ENCODE measurements at regions not wholly inside any gene's neighbourhood (a gene's known extent, or its start where the extent isn't known, plus 50 kb on each side); places are given as distances from the start of the nearest gene placed in this dataset.

GRCh38 chr4:58983887-58984286 lies 1873.7 kb upstream of the IGFBP7 start:
- Histone ChIP-seq H3K4me1 (no peaks in the 10 kb centered on the region), H3K4me3 (no peak overlapping the region), H3K27me3 (no peaks in the 10 kb centered on the region), H3K27ac (no peak overlapping the region), H3K36me3 (ENCODE audit: low read depth, missing control alignments) (no peaks in the 10 kb centered on the region), H3K9me3 (no peaks in the 10 kb centered on the region)
- DNase-seq = no peak
- 79 to 83% methylated on average over 3 of the region's 3 CpGs for WGBS, 2 donors
- TF ChIP-seq POLR2A (IDR thresholded peaks at IDR 0.05) (no peak), CTCF (IDR thresholded peaks at IDR 0.05) (no peak)
- intact Hi-C loops (cut with DNase I; ENCODE audit: low total_unique reads) = no loop called here

GRCh38 chr4:59002148-59002547 lies 1892.0 kb upstream of the IGFBP7 start:
- Histone ChIP-seq H3K36me3 (ENCODE audit: low read depth, missing control alignments) (no peaks in the 10 kb centered on the region), H3K27ac (no peak overlapping the region), H3K4me3 (no peak overlapping the region), H3K4me1 (no peaks in the 10 kb centered on the region), H3K9me3 (no peaks in the 10 kb centered on the region), H3K27me3 (no peaks in the 10 kb centered on the region)
- DNase-seq = no peak
- TF ChIP-seq POLR2A (IDR thresholded peaks at IDR 0.05) (no peak), CTCF (IDR thresholded peaks at IDR 0.05) (no peak)
- intact Hi-C loops (cut with DNase I; ENCODE audit: low total_unique reads) = no loop called here
- 21 to 46% methylated on average over 1 of the region's 1 CpG for WGBS, 2 donors

GRCh38 chr4:59024257-59024656 lies 1914.1 kb upstream of the IGFBP7 start:
- intact Hi-C loops (cut with DNase I; ENCODE audit: low total_unique reads) = no loop called here
- TF ChIP-seq POLR2A (IDR thresholded peaks at IDR 0.05) (no peak), CTCF (IDR thresholded peaks at IDR 0.05) (no peak)
- Histone ChIP-seq H3K36me3 (ENCODE audit: low read depth, missing control alignments) (no peaks in the 10 kb centered on the region), H3K4me1 (no peaks in the 10 kb centered on the region), H3K27ac (no peak overlapping the region), H3K9me3 (no peaks in the 10 kb centered on the region), H3K4me3 (no peak overlapping the region), H3K27me3 (no peaks in the 10 kb centered on the region)
- DNase-seq = no peak

- Histone ChIP-seq H3K36me3 (ENCODE audit: low read depth, missing control alignments) (no peaks in the 10 kb centered on the region), H3K27ac (no peak overlapping the region), H3K4me1 (no peaks in the 10 kb centered on the region), H3K27me3 (no peaks in the 10 kb centered on the region), H3K9me3 (no peaks in the 10 kb centered on the region), H3K4me3 (no peak overlapping the region)
- intact Hi-C loops (cut with DNase I; ENCODE audit: low total_unique reads) = no loop called here
- TF ChIP-seq POLR2A (IDR thresholded peaks at IDR 0.05) (no peak), CTCF (IDR thresholded peaks at IDR 0.05) (no peak)
- DNase-seq = no peak
- WGBS, 2 donors = 76 to 83% methylated on average over 1 of the region's 1 CpG
Measured at GRCh38 chr4:59037812-59038211, 1927.6 kb upstream of the IGFBP7 start.

GRCh38 chr4:59039046-59039445 lies 1928.9 kb upstream of the IGFBP7 start:
- TF ChIP-seq CTCF (IDR thresholded peaks at IDR 0.05) (no peak), POLR2A (IDR thresholded peaks at IDR 0.05) (no peak)
- DNase-seq = no peak
- Histone ChIP-seq H3K4me3 (no peak overlapping the region), H3K4me1 (no peaks in the 10 kb centered on the region), H3K27ac (no peak overlapping the region), H3K36me3 (ENCODE audit: low read depth, missing control alignments) (no peaks in the 10 kb centered on the region), H3K27me3 (no peaks in the 10 kb centered on the region), H3K9me3 (no peaks in the 10 kb centered on the region)
- intact Hi-C loops (cut with DNase I; ENCODE audit: low total_unique reads) = no loop called here
- 92 to 95% methylated on average over 6 of the region's 6 CpGs for WGBS, 2 donors

Measured in testis (tissue), 2 donors.